HTR-8/SVneo (cell line): ENCODE measurements at regions not wholly inside any gene's neighbourhood (a gene's known extent, or its start where the extent isn't known, plus 50 kb on each side); places are given as distances from the start of the nearest gene placed in this dataset.
"Not testable (repeated sequence)": the region's sequence is repeated elsewhere in the genome, so short reads cannot be mapped to it uniquely, and the experiment has no call there.

Source experiments
- DNase-seq: peaks from one replicate; pipeline ENCODE4 v3.0.0; 2011; ENCODE audit warnings: low spot score, mixed read lengths; ENCODE audit not compliant: insufficient read length
- FAIRE-seq: peaks from 2 replicates; lab custom pipeline; 2011; peaks lifted over from hg19 to GRCh38; lab: Jason Lieb, UNC

- FAIRE-seq (no peak), DNase-seq (no peak)
Measured at GRCh38 chr12:20055856-20056255, 312.5 kb upstream of the PDE3A start.

GRCh38 chr12:20057398-20057797, 310.9 kb upstream of the PDE3A start:
- DNase-seq (no peak), FAIRE-seq (no peak)

GRCh38 chr12:20063116-20063515, 305.2 kb upstream of the PDE3A start:
- no peak for DNase-seq
- FAIRE-seq: no peak

DNA sequence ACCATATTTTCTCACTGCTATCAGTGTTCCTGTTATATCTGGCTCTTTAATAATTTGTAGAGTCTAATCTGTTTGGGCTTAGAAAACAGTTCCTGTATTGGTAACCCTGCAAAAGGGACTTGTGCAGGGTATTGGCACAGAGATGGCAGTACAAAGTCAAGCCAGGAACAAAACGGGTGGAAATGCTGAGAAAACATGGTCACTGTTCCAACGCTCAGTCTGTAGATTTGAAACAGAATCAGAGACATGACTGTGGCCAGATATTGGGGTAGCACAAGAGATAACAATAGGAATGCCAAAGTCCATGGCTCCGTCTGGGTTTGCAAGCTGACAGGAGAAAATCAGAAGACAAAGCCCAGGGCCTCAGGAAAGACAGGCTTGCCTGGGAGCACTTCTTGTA, 290.7 kb upstream of the PDE3A start:
- DNase-seq: no peak

DNA sequence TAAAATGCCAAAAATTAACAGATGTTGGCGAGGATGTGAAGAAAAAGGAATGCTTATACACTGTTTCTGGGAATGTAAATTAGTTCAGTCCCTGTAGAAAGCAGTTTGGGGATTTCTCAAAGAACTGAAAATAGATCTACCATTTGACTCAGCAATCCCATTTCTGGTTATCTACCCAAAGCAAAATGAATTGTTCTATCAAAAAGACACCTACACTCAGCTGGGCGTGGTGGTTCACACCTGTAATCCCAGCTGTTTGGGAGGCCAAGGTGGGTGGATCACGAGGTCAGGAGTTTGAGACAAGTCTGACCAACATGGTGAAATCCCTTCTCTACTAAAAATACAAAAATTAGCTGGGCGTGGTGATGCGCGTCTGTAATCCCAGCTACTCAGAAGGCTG, 279.3 kb upstream of the PDE3A start:
- DNase-seq (no peak), FAIRE-seq (no peak)

More for the DNA sequence above, 290.7 kb upstream of the PDE3A start:
- FAIRE-seq: no peak

GRCh38 chr12:20093190-20093810, 275.0 kb upstream of the PDE3A start:
- FAIRE-seq, DNase-seq: not testable (repeated sequence)

DNA sequence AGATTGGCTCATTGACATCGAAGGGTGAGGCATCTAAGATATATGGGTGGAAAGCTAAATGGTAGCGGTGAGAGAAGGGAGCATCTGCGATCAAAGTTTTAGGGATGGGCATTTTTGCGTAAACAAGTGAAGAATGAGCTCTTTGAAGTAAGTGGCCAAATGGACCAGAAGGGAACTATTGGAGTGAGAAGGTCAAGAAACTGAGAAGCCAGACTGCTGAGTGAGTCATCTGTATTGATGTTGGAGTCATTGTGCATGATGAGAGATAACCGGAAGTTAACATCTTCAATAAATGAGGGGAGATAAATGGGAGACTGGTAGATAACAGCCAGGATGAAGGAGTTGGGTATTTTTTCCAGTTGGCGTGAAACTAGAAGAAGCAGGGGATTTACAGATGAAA, 271.9 kb upstream of the PDE3A start:
- no peak for DNase-seq
- FAIRE-seq: no peak

GRCh38 chr12:20097626-20098025, 270.7 kb upstream of the PDE3A start:
- DNase-seq: no peak

DNA sequence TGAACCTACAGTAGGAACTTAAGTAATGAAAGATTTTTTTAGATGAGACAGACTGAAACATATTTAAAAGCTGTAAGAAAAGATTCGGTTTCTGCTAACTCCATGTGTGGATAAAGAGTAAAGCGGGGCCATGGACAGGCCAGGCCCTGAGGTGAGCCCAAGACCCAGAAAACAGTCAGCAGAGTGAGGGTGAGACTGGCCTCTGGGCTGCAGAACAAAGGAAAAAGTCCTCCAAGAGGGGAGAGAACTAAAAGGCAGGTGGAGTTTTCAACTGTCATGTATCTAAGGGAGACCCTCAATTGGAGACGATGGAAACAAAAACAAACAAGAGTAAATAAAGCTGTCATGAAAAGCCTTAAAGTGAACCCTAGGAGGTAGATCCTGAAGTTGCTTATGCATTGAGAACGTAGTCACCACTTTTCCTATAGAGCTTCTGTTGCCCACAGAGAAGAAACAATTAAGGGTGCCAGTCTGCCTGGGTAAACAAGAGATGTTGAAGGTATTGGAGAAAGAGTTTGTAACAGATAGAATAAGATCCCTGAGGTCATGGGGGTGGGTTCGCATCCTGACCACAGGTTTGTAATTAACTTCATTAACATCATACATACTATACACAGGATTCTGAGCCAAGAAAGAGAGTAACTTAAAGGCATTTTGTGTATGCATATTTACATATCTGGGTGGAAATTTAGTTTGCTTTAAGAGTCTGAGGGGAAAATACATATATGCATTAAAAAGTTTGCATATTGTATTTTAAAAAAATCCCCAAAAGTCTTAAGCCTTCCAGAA, 268.7 kb upstream of the PDE3A start:
- DNase-seq (no peak), FAIRE-seq (no peak)

More at GRCh38 chr12:20097626-20098025, 270.7 kb upstream of the PDE3A start:
- no peak for FAIRE-seq

- DNase-seq: no peak
- no peak for FAIRE-seq
Measured at GRCh38 chr12:20101046-20101445, 267.3 kb upstream of the PDE3A start.

DNA sequence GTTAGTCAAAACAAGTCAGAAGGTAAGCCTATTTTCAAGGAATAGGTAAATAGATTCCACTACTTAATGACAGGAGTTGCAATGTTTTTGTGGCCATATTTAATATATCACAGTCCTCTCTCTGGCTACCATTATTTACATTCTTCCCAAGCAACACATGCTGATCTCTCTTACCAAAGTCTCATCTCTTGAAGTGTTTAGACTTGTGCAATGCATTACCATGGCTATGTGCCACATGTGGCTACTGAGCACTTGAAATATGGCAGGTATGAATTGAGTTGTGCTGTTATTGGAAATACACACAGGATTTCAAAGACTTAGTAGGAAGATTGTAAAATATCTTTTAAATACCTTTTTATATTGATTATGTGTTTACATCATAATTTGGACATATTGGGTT, 262.4 kb upstream of the PDE3A start:
- FAIRE-seq: no peak
- DNase-seq: no peak

GRCh38 chr12:20109676-20110075, 258.7 kb upstream of the PDE3A start:
- DNase-seq (no peak), FAIRE-seq (no peak)

DNA sequence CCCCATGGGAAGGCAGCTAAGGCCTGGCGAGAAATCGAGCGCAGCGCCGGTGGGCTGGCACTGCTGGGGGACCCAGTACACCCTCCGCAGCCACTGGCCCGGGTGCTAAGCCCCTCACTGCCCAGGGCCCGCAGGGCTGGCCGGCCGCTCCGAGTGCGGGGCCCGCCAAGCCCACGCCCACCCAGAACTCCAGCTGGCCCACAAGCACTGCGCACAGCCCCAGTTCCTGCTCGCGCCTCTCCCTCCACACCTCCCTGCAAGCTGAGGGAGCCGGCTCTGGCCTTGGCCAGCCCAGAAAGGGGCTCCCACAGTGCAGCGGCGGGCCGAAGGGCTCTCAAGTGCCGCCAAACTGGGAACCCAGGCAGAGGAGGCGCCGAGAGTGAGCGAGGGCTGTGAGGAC, 253.0 kb upstream of the PDE3A start:
- not testable (repeated sequence) for FAIRE-seq, DNase-seq

- DNase-seq: no peak
- no peak for FAIRE-seq
Measured at GRCh38 chr12:20119596-20120402, 248.5 kb upstream of the PDE3A start.

DNA sequence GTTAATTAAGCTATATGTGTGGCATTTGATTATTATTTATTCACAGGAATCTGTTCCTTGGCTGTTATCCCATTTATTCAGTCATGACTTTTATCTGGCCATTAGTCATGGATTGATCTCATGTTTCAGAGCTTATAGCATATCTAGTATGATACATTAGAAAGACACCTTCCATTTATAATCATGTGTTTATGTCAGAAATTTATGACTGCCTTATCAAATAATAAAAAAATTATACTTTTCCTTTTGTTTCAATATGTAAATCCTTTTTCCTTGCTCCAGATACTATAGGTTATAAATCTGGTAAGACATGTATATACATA, 248.0 kb upstream of the PDE3A start:
- FAIRE-seq: no peak
- no peak for DNase-seq

- FAIRE-seq (no peak), DNase-seq (no peak)
Measured at GRCh38 chr12:20122274-20122673, 246.1 kb upstream of the PDE3A start.

GRCh38 chr12:20123465-20123864, 244.9 kb upstream of the PDE3A start:
- FAIRE-seq: no peak
- DNase-seq: no peak

DNA sequence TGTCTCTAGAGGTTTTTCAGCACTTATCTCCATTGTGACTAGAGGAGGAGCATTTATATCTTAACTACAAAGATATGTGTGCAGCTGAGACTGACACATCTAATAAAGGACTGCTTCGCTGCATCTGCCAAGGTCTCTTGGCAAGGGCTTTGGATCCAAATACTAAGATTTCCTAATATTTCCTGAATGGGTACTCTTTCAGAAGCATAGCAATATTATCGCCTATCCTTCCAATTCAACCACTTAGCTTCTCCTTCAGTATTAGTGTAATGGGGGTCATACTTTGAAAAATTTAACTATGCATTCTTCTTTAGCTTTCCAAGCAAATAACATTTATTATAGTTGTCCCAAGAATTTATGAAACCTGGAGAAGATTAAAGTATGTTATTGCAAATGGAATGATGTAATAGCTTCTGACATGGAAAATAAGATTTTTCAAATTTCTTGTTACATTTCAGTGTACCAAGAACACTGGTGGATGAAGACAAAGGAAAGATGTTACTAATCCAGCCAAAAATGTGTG, 243.0 kb upstream of the PDE3A start:
- DNase-seq (no peak), FAIRE-seq (no peak)

GRCh38 chr12:20126601-20127000, 241.7 kb upstream of the PDE3A start:
- no peak for FAIRE-seq
- DNase-seq: no peak

DNA sequence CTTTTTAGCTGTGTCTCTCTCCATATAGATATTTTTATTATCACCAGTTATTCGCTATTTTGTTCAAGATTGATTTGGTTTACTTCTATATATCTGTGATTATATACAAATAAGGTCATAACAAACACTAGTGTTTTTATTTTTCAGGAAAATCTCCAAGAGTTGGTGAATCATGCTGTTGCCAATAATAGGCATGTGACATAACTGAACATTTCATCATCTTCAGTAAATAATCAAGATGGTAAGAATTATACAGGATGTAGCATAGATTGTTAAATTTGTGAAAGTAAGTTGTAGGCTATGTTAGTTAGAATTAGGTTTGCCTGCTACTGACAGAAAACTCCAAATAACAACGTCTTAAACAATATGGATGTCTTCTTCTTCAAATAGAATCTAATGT, 240.9 kb upstream of the PDE3A start:
- FAIRE-seq (no peak), DNase-seq (no peak)

DNA sequence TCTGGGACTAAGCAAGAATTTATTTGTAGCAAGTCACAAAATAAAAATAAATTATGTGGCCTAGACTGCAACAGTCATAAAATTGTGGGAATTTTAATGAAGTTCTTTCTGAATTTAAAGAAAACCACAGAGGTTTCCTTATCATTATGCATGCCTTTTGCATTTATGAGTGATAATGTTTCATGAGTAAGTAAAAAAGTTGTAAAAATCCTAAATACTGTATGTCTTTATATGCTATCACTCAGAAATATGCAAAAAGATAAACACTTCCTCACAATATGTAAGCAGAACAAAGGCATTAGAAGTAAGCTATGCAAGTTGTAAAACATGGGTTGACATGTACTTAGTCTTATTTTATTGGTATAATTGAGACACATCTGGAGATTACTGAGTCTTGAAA, 239.4 kb upstream of the PDE3A start:
- DNase-seq (no peak), FAIRE-seq (no peak)
